ENCODE measurements at regions not wholly inside any gene's neighbourhood (a gene's known extent, or its start where the extent isn't known, plus 50 kb on each side); places are given as distances from the start of the nearest gene placed in this dataset.

DNA sequence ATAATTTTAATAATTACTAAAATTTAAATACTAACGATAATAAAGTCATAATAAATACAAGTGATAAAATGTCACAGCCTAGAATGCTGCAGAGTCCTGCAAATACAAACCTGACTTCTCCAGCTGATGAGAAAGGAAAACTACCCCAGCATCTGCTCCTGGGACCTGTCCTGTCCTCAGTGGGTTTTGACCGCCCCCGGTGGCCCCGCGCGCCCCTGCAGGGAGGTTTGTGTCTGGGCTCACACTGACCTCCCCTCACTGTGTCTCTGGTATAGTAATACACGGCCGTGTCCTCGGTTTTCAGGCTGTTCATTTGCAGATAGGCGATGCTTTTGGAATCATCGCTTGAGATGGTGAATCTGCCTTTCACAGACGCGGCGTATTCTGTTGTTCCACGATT, 1139.4 kb downstream of the TMEM121 start:
- TF ChIP-seq, protein P1, sequence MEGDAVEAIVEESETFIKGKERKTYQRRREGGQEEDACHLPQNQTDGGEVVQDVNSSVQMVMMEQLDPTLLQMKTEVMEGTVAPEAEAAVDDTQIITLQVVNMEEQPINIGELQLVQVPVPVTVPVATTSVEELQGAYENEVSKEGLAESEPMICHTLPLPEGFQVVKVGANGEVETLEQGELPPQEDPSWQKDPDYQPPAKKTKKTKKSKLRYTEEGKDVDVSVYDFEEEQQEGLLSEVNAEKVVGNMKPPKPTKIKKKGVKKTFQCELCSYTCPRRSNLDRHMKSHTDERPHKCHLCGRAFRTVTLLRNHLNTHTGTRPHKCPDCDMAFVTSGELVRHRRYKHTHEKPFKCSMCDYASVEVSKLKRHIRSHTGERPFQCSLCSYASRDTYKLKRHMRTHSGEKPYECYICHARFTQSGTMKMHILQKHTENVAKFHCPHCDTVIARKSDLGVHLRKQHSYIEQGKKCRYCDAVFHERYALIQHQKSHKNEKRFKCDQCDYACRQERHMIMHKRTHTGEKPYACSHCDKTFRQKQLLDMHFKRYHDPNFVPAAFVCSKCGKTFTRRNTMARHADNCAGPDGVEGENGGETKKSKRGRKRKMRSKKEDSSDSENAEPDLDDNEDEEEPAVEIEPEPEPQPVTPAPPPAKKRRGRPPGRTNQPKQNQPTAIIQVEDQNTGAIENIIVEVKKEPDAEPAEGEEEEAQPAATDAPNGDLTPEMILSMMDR (IDR thresholded peaks at IDR 0.05), result no peak
- TF ChIP-seq POLR2A (IDR thresholded peaks at IDR 0.05), result no peak

Measured in testis (tissue), 2 donors.